HCT116 (cell line): ENCODE measurements at regions not wholly inside any gene's neighbourhood (a gene's known extent, or its start where the extent isn't known, plus 50 kb on each side); places are given as distances from the start of the nearest gene placed in this dataset.

Source experiments
- ATAC-seq: fragments of 200-7000 bp; cut with Tn5 transposase; 2 replicates; pipeline ENCODE4 v1.9.1; 2020; ENCODE audit warnings: mild to moderate bottlenecking, moderate library complexity
- BruUV-seq: library from RNA; stranded (reverse); fragments of 400-500 nt; replicated peaks from 2 replicates; lab custom pipeline; 2021; lab: Mats Ljungman, UMichigan
- CTCF ChIA-PET: fragments of 300-600 bp; sonication (Branson Sonifier 250); formaldehyde crosslinking; loops from one replicate; lab custom pipeline; 2021; ENCODE audit warnings: antibody characterized with exemption; lab: Charles Lee
- POLR2A ChIA-PET: fragments of 300-600, 350-600 bp; sonication (Branson Sonifier 250); formaldehyde crosslinking; loops from one replicate; lab custom pipeline; 2021; ENCODE audit warnings: antibody characterized with exemption; lab: Charles Lee
- RAD21 ChIA-PET, 2 experiments: fragments of 300-600 bp; sonication (Branson Sonifier 250); formaldehyde crosslinking; loops; one replicate each; lab custom pipeline; 2023; ENCODE audit warnings: low total read pairs in 2 of 2; ENCODE audit not compliant: uncharacterized antibody in 2 of 2, unreplicated experiment in 2 of 2, low non-redundant PET in 1 of 2; lab: Charles Lee
- DNase-seq: peaks from one replicate; pipeline ENCODE4 v3.0.0-alpha.2; 2010; ENCODE audit warnings: low read depth, low spot score
- H2AFZ ChIP-seq: fragments of 200-600 bp; shearing (Covaris generic), sonication (generic); 2 replicates; pipeline ENCODE4 v1.6.1; 2017; ENCODE audit warnings: low read depth, mixed run types, mixed read lengths, antibody characterized with exemption, low read length; ENCODE audit not compliant: poor library complexity, severe bottlenecking
- H3K27ac ChIP-seq: 2 replicates; pipeline ENCODE4 v1.5.1; 2012; ENCODE audit warnings: low read depth, low read length
- H3K27me3 ChIP-seq: fragments of 200-600 bp; sonication (generic); 2 replicates; pipeline ENCODE4 v1.6.1; 2016; ENCODE audit warnings: mixed run types, low read length, mixed read lengths; ENCODE audit not compliant: insufficient read depth
- H3K36me3 ChIP-seq, 2 experiments: fragments of 200-500 bp in 1 of 2; fragments of 200-600 bp in 1 of 2; sonication (Bioruptor generic) in 1 of 2; sonication (generic) in 1 of 2; 2 replicates each; pipeline versions ENCODE4 v1.5.1 to v1.6.1; 2014 to 2016; ENCODE audit warnings: low read length in 2 of 2, inconsistent platforms in 1 of 2, mixed read lengths in 1 of 2, mixed run types in 1 of 2; ENCODE audit not compliant: insufficient read depth in 2 of 2, control insufficient read depth in 1 of 2
- H3K4me1 ChIP-seq, 2 experiments: fragments of 200-600 bp in 1 of 2; sonication (generic) in 1 of 2; 2 replicates each; pipeline versions ENCODE4 v1.5.1 to v1.6.1; 2012 to 2017; ENCODE audit warnings: low read length in 2 of 2, inconsistent platforms in 1 of 2, mild to moderate bottlenecking in 1 of 2, mixed read lengths in 1 of 2, mixed run types in 1 of 2, moderate library complexity in 1 of 2; ENCODE audit not compliant: insufficient read depth in 2 of 2, control insufficient read depth in 1 of 2
- H3K4me2 ChIP-seq: fragments of 200-600 bp; sonication (generic); 2 replicates; pipeline ENCODE4 v1.6.1; 2017; ENCODE audit warnings: mixed run types, low read length, mixed read lengths
- H3K4me3 ChIP-seq, 2 experiments: fragments of 200-600 bp in 1 of 2; sonication (generic) in 1 of 2; replicated peaks in 1 of 2; 2 replicates each; pipeline ENCODE4 v1.5.1; 2011 to 2016; ENCODE audit warnings: low read length in 2 of 2, control low read depth in 1 of 2, low read depth in 1 of 2, mild to moderate bottlenecking in 1 of 2, mixed read lengths in 1 of 2, mixed run types in 1 of 2
- H3K79me2 ChIP-seq: fragments of 200-600 bp; sonication (generic); 2 replicates; pipeline ENCODE4 v1.6.1; 2017; ENCODE audit warnings: mild to moderate bottlenecking, mixed run types, low read length, moderate library complexity, mixed read lengths; ENCODE audit not compliant: insufficient read depth
- H3K9ac ChIP-seq: fragments of 200-600 bp; sonication (generic); 2 replicates; pipeline ENCODE4 v1.6.1; 2016; ENCODE audit warnings: low read length, mixed read lengths
- H3K9me2 ChIP-seq: fragments of 200-600 bp; sonication (generic), shearing (Covaris generic); 2 replicates; pipeline ENCODE4 v1.6.1; 2017; ENCODE audit warnings: mixed run types, mild to moderate bottlenecking, moderate library complexity; ENCODE audit not compliant: insufficient read depth
- H3K9me3 ChIP-seq, 2 experiments: fragments of 200-500 bp in 1 of 2; fragments of 200-600 bp in 1 of 2; sonication (Bioruptor generic) in 1 of 2; sonication (generic) in 1 of 2; 2 replicates each; pipeline ENCODE4 v1.6.1; 2014 to 2017; ENCODE audit warnings: low read length in 2 of 2, mixed read lengths in 2 of 2, inconsistent platforms in 1 of 2, low read depth in 1 of 2, mild to moderate bottlenecking in 1 of 2, mixed run types in 1 of 2, moderate library complexity in 1 of 2; ENCODE audit not compliant: control insufficient read depth in 1 of 2, insufficient read depth in 1 of 2
- H4K20me1 ChIP-seq: fragments of 200-600 bp; sonication (generic), shearing (Covaris generic); 2 replicates; pipeline ENCODE4 v1.6.1; 2017; ENCODE audit warnings: mixed run types, mild to moderate bottlenecking, moderate library complexity; ENCODE audit not compliant: insufficient read depth
- CBX3 ChIP-seq: IDR thresholded peaks from 2 replicates; pipeline ENCODE4 v1.6.1; 2012; ENCODE audit warnings: low read depth
- CEBPB ChIP-seq: IDR thresholded peaks from 2 replicates; pipeline ENCODE4 v1.6.1; 2012; ENCODE audit warnings: low read depth
- CTCF ChIP-seq, 3 experiments: fragments of 200-600 bp in 1 of 3; sonication (generic) in 1 of 3; IDR thresholded peaks in 2 of 3; conservative IDR thresholded peaks in 1 of 3; 2 replicates each; pipeline ENCODE4 v1.5.1; 2012 to 2017; ENCODE audit warnings: low read depth in 2 of 3, low read length in 2 of 3, antibody characterized with exemption in 1 of 3, borderline replicate concordance in 1 of 3, control low read depth in 1 of 3, mild to moderate bottlenecking in 1 of 3, mixed read lengths in 1 of 3, mixed run types in 1 of 3, moderate library complexity in 1 of 3; ENCODE audit not compliant: insufficient read depth in 1 of 3
- EGR1 ChIP-seq: IDR thresholded peaks from 2 replicates; pipeline ENCODE4 v1.6.1; 2012; ENCODE audit warnings: low read depth
- ELF1 ChIP-seq: IDR thresholded peaks from 2 replicates; pipeline ENCODE4 v1.6.1; 2012; ENCODE audit warnings: low read depth, borderline replicate concordance
- EZH2phosphoT487 ChIP-seq: fragments of 200-600 bp; IDR thresholded peaks from 2 replicates; pipeline ENCODE4 v1.6.1; 2018; ENCODE audit warnings: antibody characterized with exemption, borderline replicate concordance
- FOSL1 ChIP-seq: IDR thresholded peaks from 2 replicates; pipeline ENCODE4 v1.6.1; 2012; ENCODE audit warnings: low read depth
- POLR2A ChIP-seq: IDR thresholded peaks from 2 replicates; pipeline ENCODE4 v1.7.0; 2011; ENCODE audit warnings: borderline replicate concordance; ENCODE audit not compliant: insufficient read depth, insufficient read length; ENCODE audit errors: extremely low read depth
- POLR2AphosphoS5 ChIP-seq: IDR thresholded peaks from 2 replicates; pipeline ENCODE4 v1.6.1; 2011; ENCODE audit warnings: mild to moderate bottlenecking, low read depth, low read length, moderate library complexity
- RAD21 ChIP-seq: IDR thresholded peaks from 2 replicates; pipeline ENCODE4 v1.6.1; 2012; ENCODE audit warnings: low read depth, mild to moderate bottlenecking
- REST ChIP-seq: IDR thresholded peaks from 2 replicates; pipeline ENCODE4 v1.6.1; 2012; ENCODE audit warnings: low read depth
- SIN3A ChIP-seq: IDR thresholded peaks from 2 replicates; pipeline ENCODE4 v1.6.1; 2012; ENCODE audit warnings: low read depth
- SRF ChIP-seq: IDR thresholded peaks from 2 replicates; pipeline ENCODE4 v1.6.1; 2012; ENCODE audit warnings: low read depth
- TCF7L2 ChIP-seq: IDR thresholded peaks from 2 replicates; pipeline ENCODE4 v1.7.0; 2011; ENCODE audit warnings: borderline replicate concordance, inconsistent platforms; ENCODE audit not compliant: insufficient read depth, insufficient read length; ENCODE audit errors: extremely low read depth
- YY1 ChIP-seq: IDR thresholded peaks from 2 replicates; pipeline ENCODE4 v1.6.1; 2011; ENCODE audit warnings: low read length, low read depth, moderate library complexity, mild to moderate bottlenecking; ENCODE audit not compliant: insufficient replicate concordance; ENCODE audit errors: extremely low read depth
- ZBTB33 ChIP-seq: IDR thresholded peaks from 2 replicates; pipeline ENCODE4 v1.6.1; 2011; ENCODE audit warnings: mild to moderate bottlenecking, low read length, moderate library complexity; ENCODE audit not compliant: insufficient replicate concordance; ENCODE audit errors: extremely low read depth
- ZFX ChIP-seq: fragments of 450-650 bp; IDR thresholded peaks from 2 replicates; pipeline ENCODE4 v1.6.1; 2017
- ZNF274 ChIP-seq: fragments of 200-500 bp; sonication (Bioruptor generic); IDR thresholded peaks from 2 replicates; pipeline ENCODE4 v1.6.1; 2014; ENCODE audit warnings: mild to moderate bottlenecking, low read depth, low read length, inconsistent platforms
- intact Hi-C: fragments of 100-400 bp; cut with micrococcal nuclease; formaldehyde crosslinking; loops from 2 replicates; pipeline ENCODE4 v1.10.0; 2022

- ChIA-PET RAD21 (no interaction called here), POLR2A (no interaction called here), CTCF (no interaction called here)
- DNase-seq (no peak), ATAC-seq (no peak)
- H2AFZ ChIP-seq: no peak overlapping the region
- H3K79me2 ChIP-seq: no peaks in the 10 kb centered on the region
- no peaks in the 10 kb centered on the region for H3K4me1 ChIP-seq
- no peaks in the 10 kb centered on the region for H3K27me3 ChIP-seq
- H3K4me3 ChIP-seq: no peak overlapping the region
- H3K27ac ChIP-seq: no peak overlapping the region
- TF ChIP-seq CEBPB (no peak), ELF1 (no peak), ZNF274 (no peak), YY1 (no peak), FOSL1 (no peak), SRF (no peak), CTCF (IDR thresholded peaks at IDR 0.05 in 2 of 3, conservative IDR thresholded peaks at IDR 0.05 in 1 of 3; ENCODE audit: borderline replicate concordance in 1 of 3, insufficient read depth in 1 of 3, low read depth in 2 of 3, low read length in 2 of 3) (no peak), EZH2phosphoT487 (no peak), CBX3 (no peak), ZBTB33 (no peak), EGR1 (no peak), REST (no peak), SIN3A (no peak), ZFX (no peak), POLR2A (no peak), POLR2AphosphoS5 (no peak), TCF7L2 (no peak), RAD21 (no peak)
- no peak overlapping the region for H3K4me2 ChIP-seq
- H4K20me1 ChIP-seq: no peaks in the 10 kb centered on the region
- no peaks in the 10 kb centered on the region for H3K9me2 ChIP-seq
- H3K36me3 ChIP-seq: no peaks in the 10 kb centered on the region
- intact Hi-C loops: no loop called here
- peaks cover 4 to 22% of the 10 kb centered on the region in 2 experiments; a peak in 2 of 4 replicates for H3K9me3 ChIP-seq
- BruUV-seq: no TSS peak
- H3K9ac ChIP-seq: no peak overlapping the region
Measured at GRCh38 chr21:40938078-40938477, 91.1 kb upstream of the DSCAM start.
